Peyer's patch (tissue), 4 donors: ENCODE measurements at regions not wholly inside any gene's neighbourhood (a gene's known extent, or its start where the extent isn't known, plus 50 kb on each side); places are given as distances from the start of the nearest gene placed in this dataset.

Source experiments
- DNase-seq, 3 donors: peaks; one replicate each; pipeline ENCODE4 v3.0.0-alpha.2; 2017 to 2019
- H3K27ac ChIP-seq, 4 donors: fragments of 200-600 bp; sonication (generic); one replicate each; pipeline ENCODE4 v1.5.1; 2016 to 2019
- H3K27me3 ChIP-seq, 2 donors: fragments of 200-600 bp; sonication (generic); one replicate each; pipeline ENCODE4 v1.5.1; 2019
- H3K36me3 ChIP-seq, 3 donors: fragments of 200-600 bp; sonication (generic); one replicate each; pipeline ENCODE4 v1.5.1; 2016 to 2019
- H3K4me1 ChIP-seq, 4 donors: fragments of 200-600 bp; sonication (generic); one replicate each; pipeline ENCODE4 v1.5.1; 2016 to 2019
- H3K4me3 ChIP-seq, 4 donors: fragments of 200-600 bp; sonication (generic); 1 replicate in 3 of 4; 2 replicates in 1 of 4; pipeline ENCODE4 v1.5.1; 2016 to 2019; ENCODE audit warnings: mild to moderate bottlenecking in 1 of 4
- H3K9me3 ChIP-seq, 4 donors: fragments of 200-600 bp; sonication (generic); one replicate each; pipeline ENCODE4 v1.5.1; 2016 to 2019; ENCODE audit warnings: mild to moderate bottlenecking in 1 of 4
- POLR2A ChIP-seq, 2 donors: fragments of 450-650 bp; IDR thresholded peaks; one replicate each; pipeline ENCODE4 v1.5.1; 2017; ENCODE audit warnings: antibody characterized with exemption in 2 of 2, mild to moderate bottlenecking in 2 of 2, moderate library complexity in 2 of 2
- TF ChIP-seq, protein P1 (sequence below), 6 experiments: fragments of 450-650 bp in 4 of 6; fragments of 200-600 bp in 2 of 6; sonication (generic) in 1 of 6; IDR thresholded peaks; one replicate each; pipeline ENCODE4 v1.5.1; 2017 to 2019; ENCODE audit warnings: antibody characterized with exemption in 6 of 6, mild to moderate bottlenecking in 3 of 6, moderate library complexity in 1 of 6

DNA sequence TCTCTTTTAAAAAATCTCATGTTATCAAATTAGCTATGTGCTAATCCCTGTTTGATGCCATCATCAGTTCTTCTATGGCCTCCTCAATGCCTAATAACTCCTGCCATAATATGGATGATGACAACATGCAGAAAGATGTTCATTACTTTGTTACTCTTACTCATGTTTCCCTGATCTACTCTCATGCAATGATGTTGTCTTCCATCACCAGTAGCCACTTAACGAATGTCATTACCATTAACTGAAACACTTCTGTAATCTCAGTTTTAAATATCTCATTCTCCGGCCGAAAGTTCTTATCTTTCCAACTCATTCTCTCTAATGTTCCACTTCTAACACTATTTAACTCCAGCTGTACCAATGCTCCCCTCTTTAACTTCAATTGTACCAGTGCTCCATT, 1187.7 kb downstream of the OTOL1 start:
- Histone ChIP-seq H3K9me3 (peaks cover 0 to 4% (median 0%) of the 10 kb centered on the region in 4 donors), H3K4me1 (no peaks in the 10 kb centered on the region), H3K4me3 (no peak overlapping the region), H3K36me3 (no peaks in the 10 kb centered on the region), H3K27me3 (no peaks in the 10 kb centered on the region), H3K27ac (no peak overlapping the region)
- TF ChIP-seq POLR2A (IDR thresholded peaks at IDR 0.05), result no peak
- TF ChIP-seq, protein P1, sequence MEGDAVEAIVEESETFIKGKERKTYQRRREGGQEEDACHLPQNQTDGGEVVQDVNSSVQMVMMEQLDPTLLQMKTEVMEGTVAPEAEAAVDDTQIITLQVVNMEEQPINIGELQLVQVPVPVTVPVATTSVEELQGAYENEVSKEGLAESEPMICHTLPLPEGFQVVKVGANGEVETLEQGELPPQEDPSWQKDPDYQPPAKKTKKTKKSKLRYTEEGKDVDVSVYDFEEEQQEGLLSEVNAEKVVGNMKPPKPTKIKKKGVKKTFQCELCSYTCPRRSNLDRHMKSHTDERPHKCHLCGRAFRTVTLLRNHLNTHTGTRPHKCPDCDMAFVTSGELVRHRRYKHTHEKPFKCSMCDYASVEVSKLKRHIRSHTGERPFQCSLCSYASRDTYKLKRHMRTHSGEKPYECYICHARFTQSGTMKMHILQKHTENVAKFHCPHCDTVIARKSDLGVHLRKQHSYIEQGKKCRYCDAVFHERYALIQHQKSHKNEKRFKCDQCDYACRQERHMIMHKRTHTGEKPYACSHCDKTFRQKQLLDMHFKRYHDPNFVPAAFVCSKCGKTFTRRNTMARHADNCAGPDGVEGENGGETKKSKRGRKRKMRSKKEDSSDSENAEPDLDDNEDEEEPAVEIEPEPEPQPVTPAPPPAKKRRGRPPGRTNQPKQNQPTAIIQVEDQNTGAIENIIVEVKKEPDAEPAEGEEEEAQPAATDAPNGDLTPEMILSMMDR (IDR thresholded peaks at IDR 0.05), result no peak
- no peak for DNase-seq

DNA sequence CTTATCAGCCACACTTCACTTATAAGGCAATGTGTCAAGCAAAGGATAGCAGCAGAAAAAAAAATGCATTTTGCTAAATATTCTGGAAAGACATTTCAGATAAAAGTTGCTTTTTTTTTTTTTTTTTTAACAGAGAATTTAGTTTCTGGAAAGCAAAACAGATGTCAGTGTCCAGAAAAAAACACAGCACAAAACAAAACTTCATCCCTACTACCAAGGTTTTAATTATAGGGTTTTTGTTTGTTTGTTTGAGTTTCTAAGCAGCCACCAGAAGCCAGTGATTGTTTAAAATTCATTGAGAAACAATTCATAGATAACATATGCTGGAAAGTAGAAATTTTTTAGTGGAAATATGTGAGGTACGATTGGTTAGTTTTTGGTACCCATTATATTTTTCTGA, 1202.7 kb downstream of the OTOL1 start:
- no peak for DNase-seq
- TF ChIP-seq POLR2A (IDR thresholded peaks at IDR 0.05), result no peak
- TF ChIP-seq, protein P1 (IDR thresholded peaks at IDR 0.05), result no peak
- H3K27ac ChIP-seq, result no peak overlapping the region
- no peaks in the 10 kb centered on the region for H3K4me1 ChIP-seq
- no peaks in the 10 kb centered on the region for H3K27me3 ChIP-seq
- H3K4me3 ChIP-seq, result no peak overlapping the region
- H3K36me3 ChIP-seq, result no peaks in the 10 kb centered on the region
- no peaks in the 10 kb centered on the region for H3K9me3 ChIP-seq

DNA sequence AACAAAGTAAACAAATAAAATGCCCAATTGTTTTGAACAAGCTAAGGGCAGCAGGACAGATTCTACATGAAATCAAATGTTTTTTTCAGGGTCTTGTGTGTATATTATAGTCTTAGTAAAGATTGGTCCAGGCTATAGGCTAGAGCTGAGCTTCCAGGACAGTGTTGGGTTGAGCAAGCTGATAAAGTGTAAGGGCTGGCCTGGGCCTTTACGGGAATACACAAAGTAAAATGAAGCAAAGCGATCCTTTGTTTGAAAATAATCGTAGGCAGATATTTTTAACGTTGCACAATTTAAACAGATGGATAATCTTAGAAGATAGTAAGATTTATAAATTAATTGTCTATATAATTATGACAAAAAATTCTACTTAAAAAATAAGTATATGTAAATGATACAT, 1204.6 kb downstream of the OTOL1 start:
- Histone ChIP-seq H3K36me3 (no peaks in the 10 kb centered on the region), H3K9me3 (no peaks in the 10 kb centered on the region), H3K4me1 (no peaks in the 10 kb centered on the region), H3K27ac (no peak overlapping the region), H3K27me3 (no peaks in the 10 kb centered on the region), H3K4me3 (no peak overlapping the region)
- no peak for DNase-seq
- TF ChIP-seq, protein P1 (IDR thresholded peaks at IDR 0.05), result no peak
- TF ChIP-seq POLR2A (IDR thresholded peaks at IDR 0.05), result no peak

- TF ChIP-seq, protein P1 (IDR thresholded peaks at IDR 0.05), result no peak
- no peak for TF ChIP-seq POLR2A (IDR thresholded peaks at IDR 0.05)
- no peak for DNase-seq
These were observed 1206.3 kb downstream of the OTOL1 start for GRCh38 chr3:162702768-162703385.

DNA sequence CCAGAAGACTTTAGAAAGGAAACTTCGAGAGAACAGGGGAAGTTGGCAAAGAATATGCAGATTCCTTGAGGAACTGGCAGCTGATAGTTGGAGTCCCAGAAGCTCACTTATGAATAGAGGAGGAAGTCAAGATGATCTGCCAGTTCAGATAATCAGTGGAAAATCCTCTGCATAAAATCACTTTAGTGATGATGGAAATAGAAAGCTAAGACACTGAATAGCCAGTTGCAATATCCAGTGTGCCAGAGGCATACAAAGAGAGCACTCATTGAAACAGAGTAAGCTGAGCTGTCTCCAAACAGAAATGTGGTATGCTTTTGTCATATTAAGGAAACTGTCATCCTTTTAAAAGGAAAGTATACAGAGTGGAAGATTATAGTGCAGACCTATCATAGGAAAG, 1207.6 kb downstream of the OTOL1 start:
- no peak for DNase-seq
- Histone ChIP-seq H3K4me3 (no peak overlapping the region), H3K4me1 (no peaks in the 10 kb centered on the region), H3K27me3 (no peaks in the 10 kb centered on the region), H3K27ac (no peak overlapping the region), H3K36me3 (no peaks in the 10 kb centered on the region), H3K9me3 (no peaks in the 10 kb centered on the region)
- TF ChIP-seq, protein P1 (IDR thresholded peaks at IDR 0.05), result no peak
- TF ChIP-seq POLR2A (IDR thresholded peaks at IDR 0.05), result no peak

More at GRCh38 chr3:162702768-162703385, 1206.3 kb downstream of the OTOL1 start:
- no peak overlapping the region for H3K27ac ChIP-seq
- H3K36me3 ChIP-seq, result no peaks in the 10 kb centered on the region
- no peaks in the 10 kb centered on the region for H3K9me3 ChIP-seq
- no peaks in the 10 kb centered on the region for H3K27me3 ChIP-seq
- no peak overlapping the region for H3K4me3 ChIP-seq
- H3K4me1 ChIP-seq, result no peaks in the 10 kb centered on the region
